ENCODE measurements at regions not wholly inside any gene's neighbourhood (a gene's known extent, or its start where the extent isn't known, plus 50 kb on each side); places are given as distances from the start of the nearest gene placed in this dataset.

GRCh38 chr15:91698241-91698640 is 155.3 kb upstream of the SLCO3A1 start:
- no peak for TF ChIP-seq PAX5 (IDR thresholded peaks at IDR 0.05; ENCODE audit: insufficient read depth, low read length, severe bottlenecking)
- no peak for TF ChIP-seq POLR2A (IDR thresholded peaks at IDR 0.05; ENCODE audit: low read depth, low read length)
- no peak for TF ChIP-seq POLR2AphosphoS5 (IDR thresholded peaks at IDR 0.05; ENCODE audit: low read depth, low read length)
- no peak for TF ChIP-seq POU2F2 (IDR thresholded peaks at IDR 0.05; ENCODE audit: low read depth, low read length)
- no peak for TF ChIP-seq SPI1 (IDR thresholded peaks at IDR 0.05; ENCODE audit: low read depth, low read length)
- no peak for TF ChIP-seq TAF1 (IDR thresholded peaks at IDR 0.05; ENCODE audit: low read depth, low read length)
- DNase-seq (ENCODE audit: insufficient read length, low spot score), result no peak
- FAIRE-seq, result no peak

GRCh38 chr15:91699741-91700140 is 153.8 kb upstream of the SLCO3A1 start:
- DNase-seq (ENCODE audit: insufficient read length, low spot score) (no peak), FAIRE-seq (no peak)
- TF ChIP-seq SPI1 (IDR thresholded peaks at IDR 0.05; ENCODE audit: low read depth, low read length) (no peak), POLR2AphosphoS5 (IDR thresholded peaks at IDR 0.05; ENCODE audit: low read depth, low read length) (no peak), POLR2A (IDR thresholded peaks at IDR 0.05; ENCODE audit: low read depth, low read length) (no peak), PAX5 (IDR thresholded peaks at IDR 0.05; ENCODE audit: insufficient read depth, low read length, severe bottlenecking) (no peak), TAF1 (IDR thresholded peaks at IDR 0.05; ENCODE audit: low read depth, low read length) (no peak), POU2F2 (IDR thresholded peaks at IDR 0.05; ENCODE audit: low read depth, low read length) (no peak)

GRCh38 chr15:91703274-91703673 is 150.2 kb upstream of the SLCO3A1 start:
- DNase-seq (ENCODE audit: insufficient read length, low spot score), result no peak
- FAIRE-seq, result no peak
- TF ChIP-seq SPI1 (IDR thresholded peaks at IDR 0.05; ENCODE audit: low read depth, low read length), result no peak

- TF ChIP-seq TAF1 (IDR thresholded peaks at IDR 0.05; ENCODE audit: low read depth, low read length) (no peak), SPI1 (IDR thresholded peaks at IDR 0.05; ENCODE audit: low read depth, low read length) (no peak), POU2F2 (IDR thresholded peaks at IDR 0.05; ENCODE audit: low read depth, low read length) (no peak), PAX5 (IDR thresholded peaks at IDR 0.05; ENCODE audit: insufficient read depth, low read length, severe bottlenecking) (no peak), POLR2AphosphoS5 (IDR thresholded peaks at IDR 0.05; ENCODE audit: low read depth, low read length) (no peak), POLR2A (IDR thresholded peaks at IDR 0.05; ENCODE audit: low read depth, low read length) (no peak)
- no peak for FAIRE-seq
- DNase-seq (ENCODE audit: insufficient read length, low spot score), result no peak
Measured at GRCh38 chr15:91704343-91704742, 149.2 kb upstream of the SLCO3A1 start.

- TF ChIP-seq PAX5 (IDR thresholded peaks at IDR 0.05; ENCODE audit: insufficient read depth, low read length, severe bottlenecking) (no peak), SPI1 (IDR thresholded peaks at IDR 0.05; ENCODE audit: low read depth, low read length) (no peak), POLR2A (IDR thresholded peaks at IDR 0.05; ENCODE audit: low read depth, low read length) (no peak), POLR2AphosphoS5 (IDR thresholded peaks at IDR 0.05; ENCODE audit: low read depth, low read length) (no peak), TAF1 (IDR thresholded peaks at IDR 0.05; ENCODE audit: low read depth, low read length) (no peak)
- peak; percentile 9 for DNase-seq (ENCODE audit: insufficient read length, low spot score)
- FAIRE-seq, result peak; percentile 13
Measured at GRCh38 chr15:91706322-91707032, 147.0 kb upstream of the SLCO3A1 start.

GRCh38 chr15:91710080-91710698 is 143.3 kb upstream of the SLCO3A1 start:
- no peak for TF ChIP-seq POLR2A (IDR thresholded peaks at IDR 0.05; ENCODE audit: low read depth, low read length)
- TF ChIP-seq POU2F2 (IDR thresholded peaks at IDR 0.05; ENCODE audit: low read depth, low read length), result no peak
- TF ChIP-seq SPI1 (IDR thresholded peaks at IDR 0.05; ENCODE audit: low read depth, low read length), result no peak
- no peak for TF ChIP-seq POLR2AphosphoS5 (IDR thresholded peaks at IDR 0.05; ENCODE audit: low read depth, low read length)
- no peak for TF ChIP-seq TAF1 (IDR thresholded peaks at IDR 0.05; ENCODE audit: low read depth, low read length)
- no peak for TF ChIP-seq PAX5 (IDR thresholded peaks at IDR 0.05; ENCODE audit: insufficient read depth, low read length, severe bottlenecking)
- FAIRE-seq, result no peak
- no peak for DNase-seq (ENCODE audit: insufficient read length, low spot score)

- no peak for DNase-seq (ENCODE audit: insufficient read length, low spot score)
- TF ChIP-seq POLR2A (IDR thresholded peaks at IDR 0.05; ENCODE audit: low read depth, low read length), result no peak
- TF ChIP-seq SPI1 (IDR thresholded peaks at IDR 0.05; ENCODE audit: low read depth, low read length), result no peak
- no peak for TF ChIP-seq POU2F2 (IDR thresholded peaks at IDR 0.05; ENCODE audit: low read depth, low read length)
- TF ChIP-seq TAF1 (IDR thresholded peaks at IDR 0.05; ENCODE audit: low read depth, low read length), result no peak
- TF ChIP-seq PAX5 (IDR thresholded peaks at IDR 0.05; ENCODE audit: insufficient read depth, low read length, severe bottlenecking), result no peak
- TF ChIP-seq POLR2AphosphoS5 (IDR thresholded peaks at IDR 0.05; ENCODE audit: low read depth, low read length), result no peak
- FAIRE-seq, result no peak
Measured at GRCh38 chr15:91711384-91712033, 142.0 kb upstream of the SLCO3A1 start.

GRCh38 chr15:91712286-91712685 is 141.2 kb upstream of the SLCO3A1 start:
- no peak for FAIRE-seq
- no peak for DNase-seq (ENCODE audit: insufficient read length, low spot score)
- no peak for TF ChIP-seq POLR2AphosphoS5 (IDR thresholded peaks at IDR 0.05; ENCODE audit: low read depth, low read length)
- TF ChIP-seq SPI1 (IDR thresholded peaks at IDR 0.05; ENCODE audit: low read depth, low read length), result no peak
- TF ChIP-seq PAX5 (IDR thresholded peaks at IDR 0.05; ENCODE audit: insufficient read depth, low read length, severe bottlenecking), result no peak
- no peak for TF ChIP-seq TAF1 (IDR thresholded peaks at IDR 0.05; ENCODE audit: low read depth, low read length)
- TF ChIP-seq POLR2A (IDR thresholded peaks at IDR 0.05; ENCODE audit: low read depth, low read length), result no peak
- TF ChIP-seq POU2F2 (IDR thresholded peaks at IDR 0.05; ENCODE audit: low read depth, low read length), result no peak

GRCh38 chr15:91716536-91716935 is 137.0 kb upstream of the SLCO3A1 start:
- no peak for FAIRE-seq
- TF ChIP-seq TAF1 (IDR thresholded peaks at IDR 0.05; ENCODE audit: low read depth, low read length) (no peak), POLR2A (IDR thresholded peaks at IDR 0.05; ENCODE audit: low read depth, low read length) (no peak), POLR2AphosphoS5 (IDR thresholded peaks at IDR 0.05; ENCODE audit: low read depth, low read length) (no peak), SPI1 (IDR thresholded peaks at IDR 0.05; ENCODE audit: low read depth, low read length) (no peak)
- DNase-seq (ENCODE audit: insufficient read length, low spot score), result no peak

Data from GM12891 (cell line).